ENCODE measurements at regions not wholly inside any gene's neighbourhood (a gene's known extent, or its start where the extent isn't known, plus 50 kb on each side); places are given as distances from the start of the nearest gene placed in this dataset.

DNA sequence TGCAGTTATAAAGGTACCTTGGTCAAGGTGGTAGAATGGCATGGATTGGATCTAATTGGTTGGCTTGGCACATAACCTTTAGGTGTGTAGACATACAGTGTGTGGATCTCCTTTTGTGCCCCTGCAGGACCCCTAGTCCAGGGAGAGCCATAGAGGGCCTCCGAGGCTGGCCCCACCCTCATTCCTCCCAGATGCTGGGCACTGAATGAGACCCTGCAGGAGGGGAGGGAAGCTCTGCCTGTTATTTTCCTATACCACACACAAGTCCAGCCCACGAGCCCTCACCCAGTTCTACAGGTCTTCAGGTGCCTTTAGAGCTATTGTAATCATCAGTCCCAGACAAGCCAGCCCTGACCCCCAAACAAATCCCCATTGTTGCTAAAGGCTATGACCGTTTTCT, 58.9 kb downstream of the KCNF1 start:
- Histone ChIP-seq H3K27me3 (no peaks in the 10 kb centered on the region), H3K36me3 (no peaks in the 10 kb centered on the region), H3K4me3 (no peak overlapping the region), H3K4me1 (no peaks in the 10 kb centered on the region), H3K27ac (no peak overlapping the region), H3K9me3 (no peaks in the 10 kb centered on the region)
- intact Hi-C loops (cut with DNase I), result no loop called here
- no peak for TF ChIP-seq POLR2A (IDR thresholded peaks at IDR 0.05)
- no peak for TF ChIP-seq POLR2AphosphoS5 (IDR thresholded peaks at IDR 0.05; ENCODE audit: insufficient read depth in 1 of 2, low read depth in 1 of 2)
- TF ChIP-seq CTCF (IDR thresholded peaks at IDR 0.05), result no peak
- DNase-seq (ENCODE audit: extremely low spot score in 2 of 2), result no peak

DNA sequence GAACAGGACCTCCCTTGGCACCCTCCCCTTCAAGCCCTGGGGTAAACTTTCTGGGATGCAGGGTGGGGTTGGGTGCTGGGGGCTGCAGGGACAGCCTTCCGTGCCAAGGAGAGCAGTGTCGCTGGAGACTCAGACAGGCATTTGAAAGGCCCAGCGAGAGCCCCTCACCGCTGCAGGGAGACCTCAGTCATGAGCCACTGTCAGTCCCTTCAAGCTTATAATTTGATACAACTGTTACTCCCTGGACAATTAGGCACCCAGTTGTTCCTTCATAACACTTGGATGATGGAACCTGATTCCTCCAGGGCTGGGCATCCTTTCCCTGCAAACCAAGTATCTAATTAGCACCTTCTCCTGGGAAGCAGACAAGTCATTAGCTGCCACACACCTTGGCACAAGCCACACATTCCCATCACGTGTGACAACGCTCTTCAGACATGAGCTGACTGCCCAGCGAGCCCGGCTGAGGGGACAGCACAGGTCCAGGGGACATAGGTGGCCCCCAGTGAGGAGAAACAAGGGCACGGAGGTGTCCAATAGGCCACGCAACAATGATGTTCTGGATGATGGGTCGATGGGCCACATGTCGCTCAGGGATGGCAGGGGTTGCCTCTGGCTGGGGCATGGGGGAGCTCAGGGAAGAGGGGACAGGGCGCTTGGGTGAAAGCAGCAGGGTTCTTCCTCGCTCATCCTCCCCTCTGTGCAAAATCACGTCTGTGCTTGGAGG, 59.6 kb downstream of the KCNF1 start:
- TF ChIP-seq POLR2A (IDR thresholded peaks at IDR 0.05) (no peak), CTCF (IDR thresholded peaks at IDR 0.05) (no peak), POLR2AphosphoS5 (IDR thresholded peaks at IDR 0.05; ENCODE audit: insufficient read depth in 1 of 2, low read depth in 1 of 2) (no peak)
- no peaks in the 10 kb centered on the region for H3K4me1 ChIP-seq
- H3K4me3 ChIP-seq, result no peak overlapping the region
- no peak for DNase-seq (ENCODE audit: extremely low spot score in 2 of 2)
- H3K9me3 ChIP-seq, result no peaks in the 10 kb centered on the region
- intact Hi-C loops (cut with DNase I), result no loop called here
- no peaks in the 10 kb centered on the region for H3K36me3 ChIP-seq
- no peaks in the 10 kb centered on the region for H3K27me3 ChIP-seq
- no peak overlapping the region for H3K27ac ChIP-seq

- Histone ChIP-seq H3K9me3 (no peaks in the 10 kb centered on the region), H3K27ac (no peak overlapping the region), H3K36me3 (no peaks in the 10 kb centered on the region), H3K4me1 (no peaks in the 10 kb centered on the region), H3K27me3 (no peaks in the 10 kb centered on the region), H3K4me3 (no peak overlapping the region)
- no peak for TF ChIP-seq POLR2AphosphoS5 (IDR thresholded peaks at IDR 0.05; ENCODE audit: insufficient read depth in 1 of 2, low read depth in 1 of 2)
- TF ChIP-seq CTCF (IDR thresholded peaks at IDR 0.05), result no peak
- TF ChIP-seq POLR2A (IDR thresholded peaks at IDR 0.05), result no peak
- DNase-seq (ENCODE audit: extremely low spot score in 2 of 2), result no peak
- intact Hi-C loops (cut with DNase I), result no loop called here
Observed at GRCh38 chr2:10971888-10972260, 60.1 kb downstream of the KCNF1 start.

GRCh38 chr2:10972683-10973433, 61.1 kb downstream of the KCNF1 start:
- Histone ChIP-seq H3K4me1 (no peaks in the 10 kb centered on the region), H3K27ac (no peak overlapping the region), H3K9me3 (no peaks in the 10 kb centered on the region), H3K36me3 (no peaks in the 10 kb centered on the region), H3K27me3 (no peaks in the 10 kb centered on the region), H3K4me3 (no peak overlapping the region)
- intact Hi-C loops (cut with DNase I), result no loop called here
- DNase-seq (ENCODE audit: extremely low spot score in 2 of 2), result no peak
- no peak for TF ChIP-seq POLR2AphosphoS5 (IDR thresholded peaks at IDR 0.05; ENCODE audit: insufficient read depth in 1 of 2, low read depth in 1 of 2)
- no peak for TF ChIP-seq CTCF (IDR thresholded peaks at IDR 0.05)
- no peak for TF ChIP-seq POLR2A (IDR thresholded peaks at IDR 0.05)

- no peak overlapping the region for H3K27ac ChIP-seq
- no peaks in the 10 kb centered on the region for H3K9me3 ChIP-seq
- no peaks in the 10 kb centered on the region for H3K36me3 ChIP-seq
- H3K4me1 ChIP-seq, result no peaks in the 10 kb centered on the region
- DNase-seq (ENCODE audit: extremely low spot score in 2 of 2), result no peak
- TF ChIP-seq POLR2AphosphoS5 (IDR thresholded peaks at IDR 0.05; ENCODE audit: insufficient read depth in 1 of 2, low read depth in 1 of 2), result no peak
- no peak for TF ChIP-seq CTCF (IDR thresholded peaks at IDR 0.05)
- TF ChIP-seq POLR2A (IDR thresholded peaks at IDR 0.05), result no peak
- H3K27me3 ChIP-seq, result no peaks in the 10 kb centered on the region
- H3K4me3 ChIP-seq, result no peak overlapping the region
- intact Hi-C loops (cut with DNase I), result no loop called here
Observed at GRCh38 chr2:10973766-10974165, 62.0 kb downstream of the KCNF1 start.
